WTC11 (cell line): ENCODE measurements at regions not wholly inside any gene's neighbourhood (a gene's known extent, or its start where the extent isn't known, plus 50 kb on each side); places are given as distances from the start of the nearest gene placed in this dataset.

Experiments used
- ATAC-seq: fragments of 200-7000 bp; cut with Tn5 transposase; 2 replicates; pipeline ENCODE4 v1.10.0; 2021; ENCODE audit warnings: mild to moderate bottlenecking, moderate library complexity
- CTCF ChIA-PET: fragments of 300-600 bp; sonication (Branson Sonifier 250); formaldehyde crosslinking; loops from one replicate; lab custom pipeline; 2021; ENCODE audit warnings: antibody characterized with exemption; lab: Charles Lee
- POLR2A ChIA-PET: fragments of 350-600 bp; sonication (Branson Sonifier 250); formaldehyde crosslinking; loops from one replicate; lab custom pipeline; 2021; ENCODE audit warnings: antibody characterized with exemption; lab: Charles Lee
- DNase-seq: peaks from one replicate; pipeline ENCODE4 v3.0.0; 2021; ENCODE audit warnings: low spot score
- H3K27ac Mint-ChIP-seq: 2 replicates; pipeline ENCODE4 v1.8.0; 2021; ENCODE audit warnings: mixed read lengths
- H3K27me3 Mint-ChIP-seq: 2 replicates; pipeline ENCODE4 v1.8.0; 2021; ENCODE audit warnings: low read depth, mild to moderate bottlenecking, moderate library complexity, mixed read lengths
- H3K36me3 Mint-ChIP-seq: 2 replicates; pipeline ENCODE4 v1.8.0; 2021; ENCODE audit warnings: mixed read lengths
- H3K4me1 Mint-ChIP-seq: 2 replicates; pipeline ENCODE4 v1.8.0; 2022; ENCODE audit warnings: mixed read lengths
- H3K4me3 Mint-ChIP-seq: 2 replicates; pipeline ENCODE4 v1.8.0; 2021; ENCODE audit warnings: mild to moderate bottlenecking, moderate library complexity, mixed read lengths
- H3K9me3 Mint-ChIP-seq: 2 replicates; pipeline ENCODE4 v1.8.0; 2021; ENCODE audit warnings: mixed read lengths
- ATF6 ChIP-seq: sonication (generic); formaldehyde crosslinking; IDR thresholded peaks from 2 replicates; pipeline ENCODE4 v1.8.1; 2023; ENCODE audit warnings: mild to moderate bottlenecking, missing genetic modification reagents
- CDX4 ChIP-seq: fragments of 250-450 bp; sonication (Bioruptor Pico); IDR thresholded peaks from 2 replicates; pipeline ENCODE4 v1.9.0; 2021; ENCODE audit warnings: moderate library complexity, mild to moderate bottlenecking, inconsistent platforms, borderline replicate concordance
- CTCF ChIP-seq: fragments of 200-600 bp; IDR thresholded peaks from 2 replicates; pipeline ENCODE4 v1.8.0; 2022; ENCODE audit warnings: antibody characterized with exemption
- E2F4 ChIP-seq: sonication (generic); formaldehyde crosslinking; IDR thresholded peaks from 2 replicates; pipeline ENCODE4 v1.8.1; 2022; ENCODE audit warnings: low read depth, mild to moderate bottlenecking, moderate library complexity, missing genetic modification reagents, borderline replicate concordance
- EMX1 ChIP-seq: fragments of 250-450 bp; sonication (Bioruptor Pico); IDR thresholded peaks from 2 replicates; pipeline ENCODE4 v1.8.0; 2021; ENCODE audit warnings: mild to moderate bottlenecking
- FOXK1 ChIP-seq: sonication (generic); formaldehyde crosslinking; IDR thresholded peaks from 2 replicates; pipeline ENCODE4 v1.8.0; 2022; ENCODE audit warnings: mild to moderate bottlenecking, moderate library complexity, missing genetic modification reagents
- GTF2I ChIP-seq: fragments of 250-450 bp; sonication (Bioruptor Pico); conservative IDR thresholded peaks from 2 replicates; pipeline ENCODE4 v1.4.0; 2021; ENCODE audit warnings: mild to moderate bottlenecking
- HMGXB4 ChIP-seq: sonication (generic); formaldehyde crosslinking; IDR thresholded peaks from 2 replicates; pipeline ENCODE4 v1.8.1; 2023; ENCODE audit warnings: mild to moderate bottlenecking, moderate library complexity, missing genetic modification reagents
- MAX ChIP-seq: sonication (generic); formaldehyde crosslinking; IDR thresholded peaks from 2 replicates; pipeline ENCODE4 v1.8.0; 2022; ENCODE audit warnings: mild to moderate bottlenecking, missing genetic modification reagents
- NFATC4 ChIP-seq: fragments of 250-450 bp; sonication (Bioruptor Pico); IDR thresholded peaks from 2 replicates; pipeline ENCODE4 v1.9.0; 2021; ENCODE audit warnings: mild to moderate bottlenecking
- PREB ChIP-seq: sonication (generic); formaldehyde crosslinking; IDR thresholded peaks from 2 replicates; pipeline ENCODE4 v1.8.1; 2022; ENCODE audit warnings: mild to moderate bottlenecking, missing genetic modification reagents, moderate library complexity, borderline replicate concordance
- RORB ChIP-seq: fragments of 250-450 bp; sonication (Bioruptor Pico); IDR thresholded peaks from 2 replicates; pipeline ENCODE4 v1.9.0; 2021; ENCODE audit warnings: mild to moderate bottlenecking
- STAT6 ChIP-seq: sonication (generic); formaldehyde crosslinking; conservative IDR thresholded peaks from 2 replicates; pipeline ENCODE4 v1.8.1; 2023; ENCODE audit warnings: mild to moderate bottlenecking, low read depth, missing genetic modification reagents, moderate library complexity
- TEAD4 ChIP-seq: sonication (generic); formaldehyde crosslinking; IDR thresholded peaks from 2 replicates; pipeline ENCODE4 v1.8.0; 2022; ENCODE audit warnings: mild to moderate bottlenecking, missing genetic modification reagents
- ZNF219 ChIP-seq: sonication (generic); formaldehyde crosslinking; IDR thresholded peaks from 2 replicates; pipeline ENCODE4 v1.8.0; 2023; ENCODE audit warnings: missing genetic modification reagents, mild to moderate bottlenecking, borderline replicate concordance
- ZNF671 ChIP-seq: fragments of 250-450 bp; sonication (Bioruptor Pico); IDR thresholded peaks from 2 replicates; pipeline ENCODE4 v1.8.0; 2021; ENCODE audit warnings: mild to moderate bottlenecking
- ZSCAN18 ChIP-seq: fragments of 250-450 bp; sonication (Bioruptor Pico); IDR thresholded peaks from 2 replicates; pipeline ENCODE4 v2.1.2; 2022; ENCODE audit warnings: mild to moderate bottlenecking, moderate library complexity

- peaks cover 4% of the 10 kb centered on the region; the same call in 1 of the 2 replicates for H3K4me1 Mint-ChIP-seq
- H3K9me3 Mint-ChIP-seq, result no peaks in the 10 kb centered on the region
- H3K27ac Mint-ChIP-seq, result no peak overlapping the region
- no peak overlapping the region for H3K4me3 Mint-ChIP-seq
- DNase-seq, result no peak
- ChIA-PET CTCF (no interaction called here), POLR2A (no interaction called here)
- TF ChIP-seq CDX4 (CRISPR knock-in tag) (no peak), E2F4 (no peak), NFATC4 (CRISPR knock-in tag) (no peak), HMGXB4 (CRISPR knock-in tag) (no peak)
- no peaks in the 10 kb centered on the region for H3K27me3 Mint-ChIP-seq
- no peak for ATAC-seq
- no peaks in the 10 kb centered on the region for H3K36me3 Mint-ChIP-seq
Measured at GRCh38 chr9:96071815-96072124, 196.3 kb downstream of the ERCC6L2 start.

- peak; percentile 54 for DNase-seq
- Mint-ChIP-seq H3K36me3 (no peaks in the 10 kb centered on the region), H3K27me3 (no peaks in the 10 kb centered on the region), H3K27ac (0 out of 2 replicates have a peak overlapping the region, but pooled peaks have one; percentile 23), H3K9me3 (no peaks in the 10 kb centered on the region), H3K4me3 (no peak overlapping the region), H3K4me1 (peaks cover 4% of the 10 kb centered on the region; the same call in 1 of the 2 replicates)
- TF ChIP-seq CTCF (peak; percentile 46; the same call in 1 of the 2 replicates), ZNF219 (CRISPR knock-in tag) (no peak)
- ChIA-PET CTCF (interaction anchor here (0.6 to 1.1 kb wide), 4 partner anchors 10 to 148 kb away, joined by 3 to 4 read pairs (median 4); no protein-coding TSS in a partner anchor), POLR2A (no interaction called here)
- ATAC-seq, result peak; percentile 96
Measured at GRCh38 chr9:96071076-96071814, 195.8 kb downstream of the ERCC6L2 start.

- POLR2A ChIA-PET, result no interaction called here
- no peak overlapping the region for H3K27ac Mint-ChIP-seq
- H3K36me3 Mint-ChIP-seq, result no peaks in the 10 kb centered on the region
- no peak overlapping the region for H3K4me3 Mint-ChIP-seq
- CTCF ChIA-PET, result no interaction called here
- peaks cover 4% of the 10 kb centered on the region; the same call in 1 of the 2 replicates for H3K4me1 Mint-ChIP-seq
- H3K9me3 Mint-ChIP-seq, result no peaks in the 10 kb centered on the region
- DNase-seq, result no peak
- no peak for ATAC-seq
- H3K27me3 Mint-ChIP-seq, result no peaks in the 10 kb centered on the region
- TF ChIP-seq TEAD4 (CRISPR knock-in tag) (no peak), STAT6 (CRISPR knock-in tag) (no peak), ZNF219 (CRISPR knock-in tag) (no peak), ZSCAN18 (CRISPR knock-in tag) (no peak), GTF2I (CRISPR knock-in tag) (no peak), ATF6 (CRISPR knock-in tag) (no peak), FOXK1 (no peak), PREB (CRISPR knock-in tag) (no peak), EMX1 (no peak), MAX (CRISPR knock-in tag) (no peak), RORB (CRISPR knock-in tag) (no peak), ZNF671 (no peak)
Measured at GRCh38 chr9:96069629-96070220, 194.2 kb downstream of the ERCC6L2 start.
